HG02678 (cell line): ENCODE measurements at regions not wholly inside any gene's neighbourhood (a gene's known extent, or its start where the extent isn't known, plus 50 kb on each side); places are given as distances from the start of the nearest gene placed in this dataset.
"Not testable (repeated sequence)": the region's sequence is repeated elsewhere in the genome, so short reads cannot be mapped to it uniquely, and the experiment has no call there.

Experiments
- ATAC-seq: cut with Tn5 transposase; IDR thresholded peaks from one replicate; pipeline ENCODE4 v1.9.1; 2021; ENCODE audit warnings: mild to moderate bottlenecking, moderate library complexity; ENCODE audit not compliant: unreplicated experiment

- peak; percentile 70 for ATAC-seq
Measured at GRCh38 chr1:146292940-146293936, 64.4 kb upstream of the NOTCH2NLA start.

GRCh38 chr1:146292424-146292823 lies 63.6 kb upstream of the NOTCH2NLA start:
- not testable (repeated sequence) for ATAC-seq

- not testable (repeated sequence) for ATAC-seq
Measured at GRCh38 chr1:146287881-146288280, 59.1 kb upstream of the NOTCH2NLA start.

- ATAC-seq: peak; percentile 62
Measured at GRCh38 chr1:146284760-146285159, 55.9 kb upstream of the NOTCH2NLA start.

GRCh38 chr1:146283527-146283880 lies 54.7 kb upstream of the NOTCH2NLA start:
- ATAC-seq: peak; percentile 34

- peak; percentile 76 for ATAC-seq
Measured at GRCh38 chr1:146282807-146283526, 54.1 kb upstream of the NOTCH2NLA start.

GRCh38 chr1:146281522-146281921 lies 52.7 kb upstream of the NOTCH2NLA start:
- ATAC-seq: not testable (repeated sequence)

GRCh38 chr1:146278758-146279157 lies 49.9 kb upstream of the NOTCH2NLA start:
- ATAC-seq: not testable (repeated sequence)
